ENCODE measurements at regions not wholly inside any gene's neighbourhood (a gene's known extent, or its start where the extent isn't known, plus 50 kb on each side); places are given as distances from the start of the nearest gene placed in this dataset.

- TF ChIP-seq EZH2 (IDR thresholded peaks at IDR 0.05; ENCODE audit: low read length, missing control alignments) (no peak), CTCF (conservative IDR thresholded peaks at IDR 0.05 in 1 of 2, IDR thresholded peaks at IDR 0.05 in 1 of 2; ENCODE audit: low read depth in 1 of 2, low read length in 2 of 2) (no peak)
Measured at GRCh38 chr4:165588534-165589315, 209.9 kb downstream of the CPE start.

Measured in fibroblast of lung (primary cell).